DND-41 (cell line): ENCODE measurements at regions not wholly inside any gene's neighbourhood (a gene's known extent, or its start where the extent isn't known, plus 50 kb on each side); places are given as distances from the start of the nearest gene placed in this dataset.

Experiments used
- ATAC-seq: fragments of 200-7000 bp; cut with Tn5 transposase; 3 replicates; pipeline ENCODE4 v1.9.1; 2021; ENCODE audit warnings: low read depth; ENCODE audit not compliant: insufficient read depth
- DNase-seq: peaks from one replicate; pipeline ENCODE4 v3.0.0-alpha.2; 2020
- H2AFZ ChIP-seq: 2 replicates; pipeline ENCODE4 v1.6.0; 2012; ENCODE audit warnings: low read depth, low read length
- H3K27ac ChIP-seq: 2 replicates; pipeline ENCODE4 v1.5.1; 2012; ENCODE audit warnings: low read length, inconsistent platforms
- H3K27me3 ChIP-seq: fragments of 200-600 bp; sonication (generic); 2 replicates; pipeline ENCODE4 v1.6.0; 2012; ENCODE audit warnings: low read length, mild to moderate bottlenecking, inconsistent platforms; ENCODE audit not compliant: insufficient read depth, poor library complexity
- H3K36me3 ChIP-seq: 2 replicates; pipeline ENCODE4 v1.5.1; 2012; ENCODE audit warnings: low read length, inconsistent platforms; ENCODE audit not compliant: insufficient read depth
- H3K4me1 ChIP-seq: 2 replicates; pipeline ENCODE4 v1.5.1; 2012; ENCODE audit warnings: mild to moderate bottlenecking, low read length; ENCODE audit not compliant: insufficient read depth
- H3K4me2 ChIP-seq: 2 replicates; pipeline ENCODE4 v1.6.0; 2012; ENCODE audit warnings: mild to moderate bottlenecking, moderate library complexity, low read length, inconsistent platforms; ENCODE audit not compliant: insufficient read depth
- H3K4me3 ChIP-seq, 2 experiments: fragments of 200-600 bp in 1 of 2; shearing (Covaris generic) in 1 of 2; 2 replicates each; pipeline ENCODE4 v1.5.1; 2012 to 2016; ENCODE audit warnings: inconsistent platforms in 2 of 2, low read length in 2 of 2, mild to moderate bottlenecking in 2 of 2, low read depth in 1 of 2, moderate library complexity in 1 of 2
- H3K79me2 ChIP-seq: 2 replicates; pipeline ENCODE4 v1.6.0; 2012; ENCODE audit warnings: low read length, inconsistent platforms; ENCODE audit not compliant: insufficient read depth
- H3K9ac ChIP-seq: 2 replicates; pipeline ENCODE4 v1.6.0; 2012; ENCODE audit warnings: low read depth, mild to moderate bottlenecking, inconsistent platforms, low read length, moderate library complexity
- H3K9me3 ChIP-seq: 2 replicates; pipeline ENCODE4 v1.5.1; 2012; ENCODE audit warnings: low read length, moderate library complexity, mild to moderate bottlenecking, inconsistent platforms; ENCODE audit not compliant: insufficient read depth, severe bottlenecking
- H4K20me1 ChIP-seq: 2 replicates; pipeline ENCODE4 v1.6.0; 2012; ENCODE audit warnings: low read length; ENCODE audit not compliant: insufficient read depth
- EZH2 ChIP-seq: IDR thresholded peaks from 3 replicates; pipeline ENCODE4 v1.6.1; 2012; ENCODE audit warnings: borderline replicate concordance, low read depth, mild to moderate bottlenecking, moderate library complexity, low read length, inconsistent platforms; ENCODE audit not compliant: severe bottlenecking
- TF ChIP-seq, protein P1 (sequence below): IDR thresholded peaks from 2 replicates; pipeline ENCODE4 v1.5.1; 2012; ENCODE audit warnings: borderline replicate concordance, low read length, moderate library complexity, mild to moderate bottlenecking; ENCODE audit not compliant: poor library complexity, severe bottlenecking; ENCODE audit errors: extremely low read depth

DNA sequence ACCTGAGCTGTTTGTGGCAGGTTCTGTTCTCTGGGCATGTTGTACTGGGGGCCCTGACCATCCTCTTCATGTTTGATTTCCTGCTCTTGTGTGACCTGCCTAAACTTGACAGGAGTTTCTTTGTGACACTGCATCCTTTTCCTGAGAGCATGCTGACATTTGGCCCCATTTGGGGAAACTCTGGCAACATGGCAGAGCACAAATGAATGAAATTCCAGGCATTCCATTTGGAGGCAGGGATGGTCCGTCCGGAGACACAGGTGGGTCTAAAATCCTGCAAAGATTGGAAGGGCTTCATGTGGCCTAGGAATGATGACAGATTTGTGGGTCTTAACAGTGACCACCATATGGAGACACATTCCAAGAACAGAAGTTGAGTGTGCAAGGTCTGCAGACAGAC is 184.0 kb downstream of the FCRL5 start:
- Histone ChIP-seq H2AFZ (no peak overlapping the region), H3K27me3 (peaks cover 14% of the 10 kb centered on the region), H3K36me3 (no peaks in the 10 kb centered on the region), H4K20me1 (no peaks in the 10 kb centered on the region), H3K4me3 (no peak overlapping the region), H3K4me2 (no peak overlapping the region), H3K9ac (no peak overlapping the region), H3K4me1 (no peaks in the 10 kb centered on the region), H3K79me2 (no peaks in the 10 kb centered on the region), H3K27ac (no peak overlapping the region), H3K9me3 (no peaks in the 10 kb centered on the region)
- ATAC-seq (no peak), DNase-seq (no peak)
- no peak for TF ChIP-seq EZH2
- TF ChIP-seq, protein P1, sequence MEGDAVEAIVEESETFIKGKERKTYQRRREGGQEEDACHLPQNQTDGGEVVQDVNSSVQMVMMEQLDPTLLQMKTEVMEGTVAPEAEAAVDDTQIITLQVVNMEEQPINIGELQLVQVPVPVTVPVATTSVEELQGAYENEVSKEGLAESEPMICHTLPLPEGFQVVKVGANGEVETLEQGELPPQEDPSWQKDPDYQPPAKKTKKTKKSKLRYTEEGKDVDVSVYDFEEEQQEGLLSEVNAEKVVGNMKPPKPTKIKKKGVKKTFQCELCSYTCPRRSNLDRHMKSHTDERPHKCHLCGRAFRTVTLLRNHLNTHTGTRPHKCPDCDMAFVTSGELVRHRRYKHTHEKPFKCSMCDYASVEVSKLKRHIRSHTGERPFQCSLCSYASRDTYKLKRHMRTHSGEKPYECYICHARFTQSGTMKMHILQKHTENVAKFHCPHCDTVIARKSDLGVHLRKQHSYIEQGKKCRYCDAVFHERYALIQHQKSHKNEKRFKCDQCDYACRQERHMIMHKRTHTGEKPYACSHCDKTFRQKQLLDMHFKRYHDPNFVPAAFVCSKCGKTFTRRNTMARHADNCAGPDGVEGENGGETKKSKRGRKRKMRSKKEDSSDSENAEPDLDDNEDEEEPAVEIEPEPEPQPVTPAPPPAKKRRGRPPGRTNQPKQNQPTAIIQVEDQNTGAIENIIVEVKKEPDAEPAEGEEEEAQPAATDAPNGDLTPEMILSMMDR, result no peak

DNA sequence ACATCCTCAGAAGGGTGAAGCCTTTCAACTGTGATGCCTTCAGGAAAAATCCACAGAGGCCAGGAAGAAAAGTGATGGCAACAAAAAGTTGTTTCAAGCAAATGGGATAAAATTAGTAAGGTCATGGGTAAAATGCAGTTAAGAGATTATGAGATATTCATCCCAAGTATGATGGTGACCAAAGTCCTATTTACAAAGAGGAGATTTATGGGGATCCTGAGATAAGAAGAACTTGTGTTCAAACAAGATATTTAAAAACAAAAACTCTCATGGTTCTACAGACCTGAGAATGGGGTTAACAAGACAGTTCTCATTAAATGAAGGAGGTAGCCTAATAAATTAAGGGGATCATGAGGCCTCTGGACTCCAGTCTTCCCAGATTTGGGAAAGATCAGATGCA is 184.4 kb downstream of the FCRL5 start:
- no peak overlapping the region for H3K4me3 ChIP-seq
- no peak overlapping the region for H3K9ac ChIP-seq
- H2AFZ ChIP-seq, result no peak overlapping the region
- no peaks in the 10 kb centered on the region for H4K20me1 ChIP-seq
- no peak overlapping the region for H3K4me2 ChIP-seq
- ATAC-seq (no peak), DNase-seq (no peak)
- no peaks in the 10 kb centered on the region for H3K36me3 ChIP-seq
- no peak for TF ChIP-seq EZH2
- TF ChIP-seq, protein P1, result no peak
- H3K27me3 ChIP-seq, result peaks cover 10% of the 10 kb centered on the region
- H3K4me1 ChIP-seq, result no peaks in the 10 kb centered on the region
- H3K27ac ChIP-seq, result no peak overlapping the region
- no peaks in the 10 kb centered on the region for H3K9me3 ChIP-seq
- no peaks in the 10 kb centered on the region for H3K79me2 ChIP-seq

DNA sequence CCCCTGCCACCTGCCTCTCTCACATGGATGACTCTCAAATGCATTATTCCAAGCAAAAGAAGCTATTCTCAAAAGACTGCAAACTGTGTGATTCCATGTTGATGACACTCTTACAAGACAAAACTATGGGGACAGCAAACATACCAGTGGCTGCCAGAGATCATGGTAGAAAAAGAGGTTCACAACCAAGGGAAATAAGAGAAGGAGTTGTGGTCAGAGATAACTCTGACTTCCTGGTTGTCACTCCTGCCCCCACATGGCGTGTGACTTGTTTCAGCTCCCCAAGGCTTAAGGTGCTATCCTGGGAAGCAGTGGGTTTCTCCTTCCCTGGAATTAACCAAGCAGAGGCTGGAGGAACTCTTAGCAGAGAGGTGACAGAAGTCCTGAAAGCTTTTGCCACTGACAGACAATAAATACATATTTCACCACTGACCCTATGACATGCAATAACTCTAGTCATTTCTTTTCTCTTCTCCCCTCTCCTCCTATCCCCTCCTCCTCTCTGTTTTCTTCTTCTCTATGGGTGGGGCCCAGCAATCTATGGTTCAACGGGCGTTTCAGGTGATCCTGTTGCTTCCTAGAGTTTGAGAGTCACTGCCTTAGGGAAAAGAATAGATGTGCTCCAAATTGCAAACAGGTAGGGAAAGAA is 185.1 kb downstream of the FCRL5 start:
- H3K9me3 ChIP-seq, result no peaks in the 10 kb centered on the region
- no peak overlapping the region for H3K4me2 ChIP-seq
- no peak overlapping the region for H3K27ac ChIP-seq
- H3K4me1 ChIP-seq, result no peaks in the 10 kb centered on the region
- H2AFZ ChIP-seq, result no peak overlapping the region
- no peak overlapping the region for H3K9ac ChIP-seq
- no peak for TF ChIP-seq EZH2
- TF ChIP-seq, protein P1, result no peak
- H3K79me2 ChIP-seq, result no peaks in the 10 kb centered on the region
- no peaks in the 10 kb centered on the region for H4K20me1 ChIP-seq
- no peaks in the 10 kb centered on the region for H3K36me3 ChIP-seq
- H3K4me3 ChIP-seq, result no peak overlapping the region
- H3K27me3 ChIP-seq, result peaks cover 9% of the 10 kb centered on the region
- no peak for DNase-seq
- ATAC-seq, result no peak

DNA sequence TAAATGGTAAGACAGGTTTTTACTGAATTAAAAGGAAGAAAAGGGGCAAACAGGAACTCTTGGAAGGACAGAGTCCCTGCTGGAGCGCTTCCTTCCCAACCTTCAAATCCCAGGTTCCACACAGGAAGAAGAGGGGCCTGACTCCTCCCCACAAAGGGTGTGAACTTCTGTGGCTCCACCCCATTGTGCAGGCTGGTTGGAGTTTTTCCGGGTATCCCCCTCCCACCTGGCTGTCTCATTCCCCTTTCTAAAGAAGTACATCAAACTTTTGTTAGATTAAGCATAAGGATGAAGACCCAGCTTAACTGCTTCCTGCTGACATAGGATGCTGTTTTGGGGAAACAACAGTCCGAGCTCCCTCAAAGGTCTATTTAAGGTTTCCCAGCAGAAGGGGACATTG is 187.7 kb downstream of the FCRL5 start:
- H3K9ac ChIP-seq, result no peak overlapping the region
- DNase-seq (no peak), ATAC-seq (no peak)
- H4K20me1 ChIP-seq, result no peaks in the 10 kb centered on the region
- no peak overlapping the region for H3K4me2 ChIP-seq
- no peaks in the 10 kb centered on the region for H3K9me3 ChIP-seq
- H3K27me3 ChIP-seq, result peaks cover 12% of the 10 kb centered on the region
- no peak overlapping the region for H3K27ac ChIP-seq
- TF ChIP-seq, protein P1, result no peak
- no peak for TF ChIP-seq EZH2
- no peaks in the 10 kb centered on the region for H3K79me2 ChIP-seq
- H3K36me3 ChIP-seq, result no peaks in the 10 kb centered on the region
- H2AFZ ChIP-seq, result no peak overlapping the region
- H3K4me3 ChIP-seq, result no peak overlapping the region
- no peaks in the 10 kb centered on the region for H3K4me1 ChIP-seq
